ENCODE measurements at regions not wholly inside any gene's neighbourhood (a gene's known extent, or its start where the extent isn't known, plus 50 kb on each side); places are given as distances from the start of the nearest gene placed in this dataset.

- no peak for DNase-seq (ENCODE audit: extremely low read depth, low read depth)
- TF ChIP-seq CTCF (IDR thresholded peaks at IDR 0.05; ENCODE audit: low read depth, low read length), result no peak
Observed at GRCh38 chr10:4638099-4638498, 187.9 kb upstream of the AKR1E2 start.

GRCh38 chr10:4637657-4638056, 188.3 kb upstream of the AKR1E2 start:
- DNase-seq (ENCODE audit: extremely low read depth, low read depth), result no peak
- no peak for TF ChIP-seq CTCF (IDR thresholded peaks at IDR 0.05; ENCODE audit: low read depth, low read length)

- no peak for DNase-seq (ENCODE audit: extremely low read depth, low read depth)
- no peak for TF ChIP-seq CTCF (IDR thresholded peaks at IDR 0.05; ENCODE audit: low read depth, low read length)
Observed at GRCh38 chr10:4635883-4636282, 190.1 kb upstream of the AKR1E2 start.

- DNase-seq (ENCODE audit: extremely low read depth, low read depth), result no peak
Observed at GRCh38 chr10:4635388-4635787, 190.6 kb upstream of the AKR1E2 start.

GRCh38 chr10:4633776-4634175, 192.2 kb upstream of the AKR1E2 start:
- no peak for DNase-seq (ENCODE audit: extremely low read depth, low read depth)
- no peak for TF ChIP-seq CTCF (IDR thresholded peaks at IDR 0.05; ENCODE audit: low read depth, low read length)

More at GRCh38 chr10:4635388-4635787, 190.6 kb upstream of the AKR1E2 start:
- no peak for TF ChIP-seq CTCF (IDR thresholded peaks at IDR 0.05; ENCODE audit: low read depth, low read length)

GRCh38 chr10:4633186-4633585, 192.8 kb upstream of the AKR1E2 start:
- no peak for DNase-seq (ENCODE audit: extremely low read depth, low read depth)
- TF ChIP-seq CTCF (IDR thresholded peaks at IDR 0.05; ENCODE audit: low read depth, low read length), result no peak

- no peak for DNase-seq (ENCODE audit: extremely low read depth, low read depth)
- no peak for TF ChIP-seq CTCF (IDR thresholded peaks at IDR 0.05; ENCODE audit: low read depth, low read length)
Observed at GRCh38 chr10:4632757-4633156, 193.2 kb upstream of the AKR1E2 start.

Measured in AG09319 (cell line).